Kidney (tissue), 13 donors: ENCODE measurements at regions not wholly inside any gene's neighbourhood (a gene's known extent, or its start where the extent isn't known, plus 50 kb on each side); places are given as distances from the start of the nearest gene placed in this dataset.

Experiments used
- DNase-seq, 5 donors: peaks; one replicate each; pipeline ENCODE4 v3.0.0-alpha.2; 2013 to 2020
- FAIRE-seq: peaks from 2 replicates; lab custom pipeline; 2012; peaks lifted over from hg19 to GRCh38; lab: Jason Lieb, UNC
- H3K27ac ChIP-seq, 2 donors: one replicate each; pipeline ENCODE4 v1.7.0; 2013; ENCODE audit warnings: low read depth in 2 of 2, low read length in 2 of 2, inconsistent platforms in 1 of 2
- H3K27me3 ChIP-seq: one replicate; pipeline ENCODE4 v1.7.1; 2013; ENCODE audit warnings: low read length, inconsistent platforms; ENCODE audit not compliant: control insufficient read depth, insufficient read depth
- H3K36me3 ChIP-seq, 3 donors: one replicate each; pipeline versions ENCODE4 v1.7.0 to v1.7.1; 2013; ENCODE audit warnings: low read length in 3 of 3, control low read depth in 1 of 3, inconsistent platforms in 1 of 3; ENCODE audit not compliant: insufficient read depth in 3 of 3, control insufficient read depth in 2 of 3
- H3K4me1 ChIP-seq, 3 donors: one replicate each; pipeline versions ENCODE4 v1.7.0 to v1.7.1; 2013; ENCODE audit warnings: low read length in 3 of 3, inconsistent platforms in 1 of 3, low read depth in 1 of 3; ENCODE audit not compliant: control insufficient read depth in 2 of 3, insufficient read depth in 2 of 3
- H3K4me3 ChIP-seq, 3 donors: one replicate each; pipeline versions ENCODE4 v1.7.0 to v1.8.1; 2013; ENCODE audit warnings: low read length in 3 of 3, control low read depth in 1 of 3, inconsistent platforms in 1 of 3
- H3K9ac ChIP-seq, 3 donors: one replicate each; pipeline versions ENCODE4 v1.7.0 to v1.7.1; 2013; ENCODE audit warnings: low read length in 3 of 3, control low read depth in 1 of 3, inconsistent platforms in 1 of 3
- H3K9me3 ChIP-seq, 3 donors: one replicate each; pipeline versions ENCODE4 v1.7.0 to v1.7.1; 2013; ENCODE audit warnings: low read length in 3 of 3, control low read depth in 1 of 3, inconsistent platforms in 1 of 3; ENCODE audit not compliant: control insufficient read depth in 2 of 3, insufficient read depth in 1 of 3
- intact Hi-C: fragments of 100-400 bp; cut with DNase I; formaldehyde crosslinking; loops from one replicate; pipeline ENCODE4 v1.11.1; 2022
- TF ChIP-seq, protein P1 (sequence below): IDR thresholded peaks from 3 replicates; pipeline ENCODE4 v1.5.1; 2012; ENCODE audit warnings: mild to moderate bottlenecking, moderate library complexity, borderline replicate concordance; ENCODE audit not compliant: insufficient read depth; ENCODE audit errors: extremely low read depth
- donor health status: control.
- donor health status: control.
- donor health status: control.
- donor health status: control.
- donor health status: control.
- donor health status: DM: yes; HTN: yes; CAD: no.
- donor health status: Normal renal cell carcinoma (clear cell type).

DNA sequence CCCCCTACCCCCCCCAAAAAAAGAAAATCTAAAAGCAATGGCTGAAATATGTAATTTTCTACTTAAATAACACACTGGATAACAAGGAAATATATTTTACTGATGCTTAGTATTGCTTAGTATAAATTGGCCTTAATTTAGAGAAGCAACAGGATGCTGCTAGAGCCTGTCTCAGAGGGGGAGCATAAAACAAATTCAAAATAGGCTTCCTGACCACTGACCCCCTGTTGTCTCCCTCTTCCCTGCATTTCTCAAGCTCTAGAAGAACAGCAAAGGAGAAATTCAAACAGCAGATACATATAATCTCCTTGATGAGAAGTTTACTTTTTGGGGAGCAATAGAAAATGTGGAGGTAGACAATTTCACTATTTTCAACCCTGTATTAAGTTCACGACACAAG, 631.1 kb upstream of the GJE1 start:
- H3K27me3 ChIP-seq: no peaks in the 10 kb centered on the region
- H3K4me1 ChIP-seq: no peaks in the 10 kb centered on the region
- DNase-seq: no peak
- TF ChIP-seq, protein P1, sequence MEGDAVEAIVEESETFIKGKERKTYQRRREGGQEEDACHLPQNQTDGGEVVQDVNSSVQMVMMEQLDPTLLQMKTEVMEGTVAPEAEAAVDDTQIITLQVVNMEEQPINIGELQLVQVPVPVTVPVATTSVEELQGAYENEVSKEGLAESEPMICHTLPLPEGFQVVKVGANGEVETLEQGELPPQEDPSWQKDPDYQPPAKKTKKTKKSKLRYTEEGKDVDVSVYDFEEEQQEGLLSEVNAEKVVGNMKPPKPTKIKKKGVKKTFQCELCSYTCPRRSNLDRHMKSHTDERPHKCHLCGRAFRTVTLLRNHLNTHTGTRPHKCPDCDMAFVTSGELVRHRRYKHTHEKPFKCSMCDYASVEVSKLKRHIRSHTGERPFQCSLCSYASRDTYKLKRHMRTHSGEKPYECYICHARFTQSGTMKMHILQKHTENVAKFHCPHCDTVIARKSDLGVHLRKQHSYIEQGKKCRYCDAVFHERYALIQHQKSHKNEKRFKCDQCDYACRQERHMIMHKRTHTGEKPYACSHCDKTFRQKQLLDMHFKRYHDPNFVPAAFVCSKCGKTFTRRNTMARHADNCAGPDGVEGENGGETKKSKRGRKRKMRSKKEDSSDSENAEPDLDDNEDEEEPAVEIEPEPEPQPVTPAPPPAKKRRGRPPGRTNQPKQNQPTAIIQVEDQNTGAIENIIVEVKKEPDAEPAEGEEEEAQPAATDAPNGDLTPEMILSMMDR: no peak
- H3K9ac ChIP-seq: no peak overlapping the region
- H3K9me3 ChIP-seq: peaks cover 0 to 6% (median 0%) of the 10 kb centered on the region in 3 donors
- intact Hi-C loops: no loop called here
- FAIRE-seq: no peak
- H3K4me3 ChIP-seq: no peak overlapping the region
- no peaks in the 10 kb centered on the region for H3K36me3 ChIP-seq
- H3K27ac ChIP-seq: no peak overlapping the region

DNA sequence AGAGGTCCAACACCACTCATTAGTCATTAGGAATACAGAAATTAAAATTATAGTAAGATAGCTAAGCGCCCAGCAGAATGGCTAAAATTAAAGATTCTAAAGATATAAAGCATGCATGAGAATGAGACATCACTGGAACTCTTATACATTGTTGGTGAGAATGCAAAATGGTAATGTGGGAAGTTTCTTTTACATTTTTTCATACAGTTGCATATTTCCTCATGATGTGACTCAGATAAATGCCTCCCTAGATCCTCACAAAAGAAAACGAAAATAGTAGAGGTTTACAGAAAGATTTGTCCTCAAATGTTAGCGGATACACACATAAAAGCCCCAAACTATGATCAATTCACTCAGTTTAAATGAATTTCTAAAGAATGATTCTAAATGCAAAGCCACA, 633.7 kb upstream of the GJE1 start:
- TF ChIP-seq, protein P1: no peak
- H3K4me1 ChIP-seq: no peaks in the 10 kb centered on the region
- no peak for DNase-seq
- intact Hi-C loops: no loop called here
- H3K27me3 ChIP-seq: no peaks in the 10 kb centered on the region
- no peaks in the 10 kb centered on the region for H3K9me3 ChIP-seq
- H3K27ac ChIP-seq: no peak overlapping the region
- H3K9ac ChIP-seq: no peak overlapping the region
- no peak for FAIRE-seq
- no peaks in the 10 kb centered on the region for H3K36me3 ChIP-seq
- no peak overlapping the region for H3K4me3 ChIP-seq

DNA sequence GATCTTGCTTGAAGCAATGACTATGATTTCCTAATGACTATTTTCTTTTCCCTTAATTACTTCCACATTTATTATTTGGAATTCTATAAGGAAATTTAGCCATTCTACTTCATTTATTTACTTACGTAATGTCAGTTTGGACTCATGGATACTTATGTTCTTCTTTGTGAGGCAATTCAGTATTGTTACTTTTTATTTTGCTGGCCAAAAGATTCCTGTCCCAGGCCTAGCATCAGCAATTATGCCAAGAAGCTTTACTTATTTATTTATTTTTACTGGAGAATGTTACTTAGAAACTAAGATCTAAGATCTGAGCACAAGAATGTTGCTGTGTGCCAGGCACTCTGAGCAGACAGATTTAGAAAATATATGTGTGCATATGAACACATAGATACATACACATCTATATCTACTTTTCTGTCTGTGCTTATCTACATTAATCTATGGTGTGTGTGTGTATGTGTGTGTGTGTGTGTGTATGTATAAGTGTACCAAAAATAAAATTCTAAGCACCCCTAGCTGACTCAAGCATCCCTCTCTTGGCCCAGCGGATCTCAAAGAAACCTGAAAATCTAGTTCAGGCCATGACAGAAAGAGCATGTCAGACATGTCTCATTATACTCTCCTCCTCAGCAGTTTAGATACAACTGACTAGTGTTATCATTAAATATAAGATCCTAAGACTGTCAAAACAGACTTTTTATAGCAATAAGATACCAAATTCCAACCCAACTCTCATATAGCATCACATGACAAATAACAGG, 640.0 kb upstream of the GJE1 start:
- H3K27ac ChIP-seq: no peak overlapping the region
- DNase-seq (no peak), FAIRE-seq (no peak)
- H3K27me3 ChIP-seq: no peaks in the 10 kb centered on the region
- H3K4me1 ChIP-seq: no peaks in the 10 kb centered on the region
- H3K4me3 ChIP-seq: no peak overlapping the region
- no peaks in the 10 kb centered on the region for H3K36me3 ChIP-seq
- no peaks in the 10 kb centered on the region for H3K9me3 ChIP-seq
- TF ChIP-seq, protein P1: no peak
- no peak overlapping the region for H3K9ac ChIP-seq
- intact Hi-C loops: no loop called here

DNA sequence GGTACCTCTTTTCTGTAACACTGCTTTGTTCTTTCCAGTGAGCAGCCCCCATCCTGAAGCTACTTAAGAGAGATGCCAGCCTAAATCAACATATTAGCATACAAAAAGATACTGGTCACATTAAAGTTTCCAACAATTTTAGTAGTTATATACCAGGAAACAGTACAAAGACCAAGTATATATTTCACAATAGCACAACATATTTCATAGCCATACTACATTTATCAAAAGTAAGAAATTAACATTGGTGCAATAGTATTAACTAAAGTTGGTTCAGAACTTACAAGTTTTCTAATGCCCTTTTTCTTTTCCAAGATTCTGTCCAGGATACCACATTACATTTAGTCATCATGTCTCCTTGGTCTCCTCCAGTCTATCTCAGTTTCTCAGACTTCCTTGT, 641.0 kb upstream of the GJE1 start:
- intact Hi-C loops: no loop called here
- Histone ChIP-seq H3K9me3 (no peaks in the 10 kb centered on the region), H3K27me3 (no peaks in the 10 kb centered on the region), H3K4me3 (no peak overlapping the region), H3K36me3 (no peaks in the 10 kb centered on the region), H3K9ac (no peak overlapping the region), H3K27ac (no peak overlapping the region), H3K4me1 (no peaks in the 10 kb centered on the region)
- DNase-seq (no peak), FAIRE-seq (peak; percentile 25)
- TF ChIP-seq, protein P1: no peak
